Retina (tissue), 1 donor: ENCODE measurements at regions not wholly inside any gene's neighbourhood (a gene's known extent, or its start where the extent isn't known, plus 50 kb on each side); places are given as distances from the start of the nearest gene placed in this dataset.
"Not testable (repeated sequence)": the region's sequence is repeated elsewhere in the genome, so short reads cannot be mapped to it uniquely, and the experiment has no call there.

Experiments
- DNase-seq: peaks from one replicate; pipeline ENCODE4 v3.0.0-alpha.2; 2016

DNA sequence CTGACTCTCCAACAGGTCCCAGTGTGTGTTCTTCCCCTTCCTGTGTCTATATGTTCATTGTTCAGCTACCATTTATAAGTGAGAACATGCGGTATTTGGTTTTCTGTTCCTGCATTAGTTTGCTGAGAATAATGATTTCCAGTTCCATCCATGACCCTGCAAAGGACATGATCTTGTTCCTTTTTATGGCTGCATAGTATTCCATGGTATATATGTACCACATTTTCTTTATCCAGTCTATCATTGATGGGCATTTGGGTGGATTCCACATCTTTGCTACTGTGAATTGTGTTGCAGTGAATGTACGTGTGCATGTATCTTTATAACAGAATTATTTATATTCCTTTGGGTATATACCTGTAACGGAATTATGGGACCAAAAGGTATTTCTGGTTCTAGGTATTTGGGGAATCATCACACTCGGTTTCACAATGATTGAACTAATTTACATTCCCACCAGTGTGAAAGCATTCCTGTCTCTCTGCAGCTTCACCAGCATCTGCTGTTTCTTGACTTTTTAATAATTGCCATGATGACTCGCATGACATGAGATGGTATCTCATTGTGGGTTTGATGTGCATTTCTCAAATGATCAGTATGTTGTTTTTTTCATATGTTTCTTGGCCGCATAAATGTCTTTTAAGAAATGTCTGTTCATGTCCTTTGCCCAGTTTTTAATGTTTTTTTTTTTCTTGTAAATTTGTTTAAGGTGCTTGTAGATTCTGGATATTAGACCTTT is 60.2 kb downstream of the LSMEM1 start:
- no peak for DNase-seq

DNA sequence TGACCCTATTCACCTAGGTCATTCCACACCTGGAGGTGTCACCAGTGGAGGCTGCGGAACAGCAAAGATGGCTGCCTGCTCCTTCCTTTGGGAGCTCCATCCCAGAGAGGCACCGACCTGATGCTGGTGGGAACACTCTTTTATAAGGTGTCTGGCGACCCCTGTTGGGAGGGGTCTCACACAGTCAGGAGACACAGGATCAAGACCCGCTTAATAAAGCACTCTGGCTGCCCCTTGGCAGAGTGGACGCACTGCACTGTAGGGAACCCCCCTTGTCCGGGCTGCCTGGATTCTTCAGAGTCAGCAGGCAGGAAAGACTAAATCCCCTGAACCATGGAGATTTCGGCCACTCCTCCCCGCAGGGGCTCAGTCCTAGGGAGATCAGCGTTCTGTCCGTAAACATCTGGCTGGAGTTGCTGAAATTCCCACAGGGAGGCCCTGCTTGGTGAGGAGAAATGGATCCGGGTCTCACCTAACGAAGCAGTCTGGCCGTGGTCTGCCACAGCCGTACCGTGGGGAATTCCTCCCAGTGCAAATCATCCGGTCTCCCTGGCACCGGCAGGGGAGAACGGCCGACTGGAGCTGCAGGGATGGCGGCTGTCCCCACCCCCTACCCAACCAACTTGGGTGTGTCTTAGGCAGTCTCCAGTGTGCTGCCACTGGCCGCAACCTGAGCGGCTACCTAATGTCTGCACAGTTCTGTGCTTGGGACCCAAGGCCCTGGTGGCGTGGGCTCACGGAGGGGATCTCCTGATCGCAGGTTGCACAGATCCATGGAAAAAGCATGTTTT is 66.1 kb downstream of the LSMEM1 start:
- no peak for DNase-seq

DNA sequence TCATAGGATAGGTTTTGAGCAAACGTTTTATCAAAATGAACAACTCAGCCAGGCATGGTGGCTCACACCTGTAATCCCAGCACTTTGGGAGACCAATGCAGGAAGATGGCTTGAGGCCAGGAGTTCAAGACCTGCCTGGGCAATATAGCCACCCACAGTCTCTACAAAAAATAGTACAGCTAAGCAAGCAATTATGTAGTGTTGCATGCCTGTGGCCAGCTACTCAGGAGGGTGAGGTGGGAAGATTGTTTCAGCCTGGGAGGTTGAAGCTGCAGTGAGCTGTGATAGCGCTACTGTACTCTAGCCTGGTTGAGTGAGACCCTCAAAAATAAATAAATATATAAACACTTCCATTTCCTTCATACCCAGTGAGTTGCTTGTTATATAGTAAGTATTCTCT is 67.1 kb downstream of the LSMEM1 start:
- DNase-seq = no peak

DNA sequence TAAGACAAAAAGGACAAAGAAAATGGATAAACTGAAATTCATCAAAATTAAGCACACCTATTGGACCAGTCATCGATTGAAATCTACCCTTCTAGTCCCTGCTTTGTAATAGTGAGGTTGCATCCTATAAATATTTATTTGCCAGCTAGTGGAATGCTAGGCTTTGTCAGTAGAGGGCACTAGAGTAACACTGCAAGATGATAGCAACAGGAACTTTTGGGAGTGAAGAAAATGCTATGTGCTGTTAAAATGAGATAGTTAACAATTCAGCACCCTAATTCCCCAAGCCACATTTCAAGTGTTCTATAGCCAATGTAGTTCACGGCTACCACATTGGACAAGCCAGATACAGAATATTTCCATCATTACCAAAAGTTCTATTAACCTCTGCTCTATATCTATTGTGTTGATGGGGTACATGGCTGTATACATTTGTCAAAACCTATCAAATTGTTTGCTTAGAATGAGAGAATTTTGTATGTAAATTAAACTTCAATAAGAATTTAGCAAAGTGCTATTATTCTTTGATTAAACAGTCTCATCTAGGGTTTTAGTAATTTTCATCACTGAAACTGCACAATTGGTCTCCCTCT is 69.8 kb downstream of the LSMEM1 start:
- DNase-seq = no peak

DNA sequence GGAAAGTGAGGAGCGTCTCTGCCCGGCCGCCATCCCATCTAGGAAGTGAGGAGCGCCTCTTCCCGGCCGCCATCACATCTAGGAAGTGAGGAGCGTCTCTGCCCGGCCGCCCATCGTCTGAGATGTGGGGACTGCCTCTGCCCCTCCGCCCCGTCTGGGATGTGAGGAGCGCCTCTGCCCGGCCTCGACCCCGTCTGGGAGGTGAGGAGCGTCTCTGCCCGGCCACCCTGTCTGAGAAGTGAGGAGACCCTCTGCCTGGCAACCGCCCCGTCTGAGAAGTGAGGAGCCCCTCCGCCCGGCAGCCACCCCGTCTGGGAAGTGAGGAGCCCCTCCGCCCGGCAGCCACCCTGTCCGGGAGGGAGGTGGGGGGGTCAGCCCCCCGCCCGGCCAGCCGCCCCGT is 70.7 kb downstream of the LSMEM1 start:
- not testable (repeated sequence) for DNase-seq

DNA sequence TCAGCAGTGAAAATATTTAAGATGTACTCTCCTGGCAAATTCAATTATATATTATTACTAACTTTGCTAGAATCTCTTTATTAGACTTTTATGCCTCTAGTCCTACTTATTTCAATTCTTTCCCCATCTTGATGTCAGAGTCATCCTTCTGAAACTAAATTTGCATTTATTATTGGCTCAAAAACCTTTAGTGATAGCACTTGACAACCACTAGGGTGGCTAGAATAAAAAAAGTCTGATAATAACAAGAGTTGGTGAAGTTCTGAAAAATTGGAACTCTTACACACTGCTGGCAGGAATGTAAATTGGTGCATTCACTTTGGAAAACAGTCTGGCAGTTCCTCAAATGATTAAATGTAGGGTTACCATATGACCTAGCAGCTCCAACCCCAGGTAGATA is 73.8 kb downstream of the LSMEM1 start:
- no peak for DNase-seq

DNA sequence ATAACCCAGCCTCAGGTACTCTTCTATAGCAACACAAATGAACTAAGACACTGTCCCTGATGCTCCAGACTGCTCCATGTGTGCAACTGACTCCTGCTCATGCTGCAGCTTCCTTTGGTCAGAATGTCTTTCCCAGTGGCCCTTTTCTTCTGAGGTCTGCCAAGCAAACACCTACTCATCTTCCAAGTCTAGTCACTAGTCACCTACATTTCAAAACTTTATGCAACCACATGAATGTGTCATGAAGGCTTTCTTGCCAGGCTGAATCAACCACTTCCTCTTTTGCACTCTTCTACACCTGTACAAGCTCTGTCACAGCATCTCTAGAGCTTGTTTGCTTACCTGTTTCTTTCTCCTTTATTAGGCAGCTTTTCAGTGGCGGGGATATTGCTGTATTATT is 75.8 kb downstream of the LSMEM1 start:
- no peak for DNase-seq

DNA sequence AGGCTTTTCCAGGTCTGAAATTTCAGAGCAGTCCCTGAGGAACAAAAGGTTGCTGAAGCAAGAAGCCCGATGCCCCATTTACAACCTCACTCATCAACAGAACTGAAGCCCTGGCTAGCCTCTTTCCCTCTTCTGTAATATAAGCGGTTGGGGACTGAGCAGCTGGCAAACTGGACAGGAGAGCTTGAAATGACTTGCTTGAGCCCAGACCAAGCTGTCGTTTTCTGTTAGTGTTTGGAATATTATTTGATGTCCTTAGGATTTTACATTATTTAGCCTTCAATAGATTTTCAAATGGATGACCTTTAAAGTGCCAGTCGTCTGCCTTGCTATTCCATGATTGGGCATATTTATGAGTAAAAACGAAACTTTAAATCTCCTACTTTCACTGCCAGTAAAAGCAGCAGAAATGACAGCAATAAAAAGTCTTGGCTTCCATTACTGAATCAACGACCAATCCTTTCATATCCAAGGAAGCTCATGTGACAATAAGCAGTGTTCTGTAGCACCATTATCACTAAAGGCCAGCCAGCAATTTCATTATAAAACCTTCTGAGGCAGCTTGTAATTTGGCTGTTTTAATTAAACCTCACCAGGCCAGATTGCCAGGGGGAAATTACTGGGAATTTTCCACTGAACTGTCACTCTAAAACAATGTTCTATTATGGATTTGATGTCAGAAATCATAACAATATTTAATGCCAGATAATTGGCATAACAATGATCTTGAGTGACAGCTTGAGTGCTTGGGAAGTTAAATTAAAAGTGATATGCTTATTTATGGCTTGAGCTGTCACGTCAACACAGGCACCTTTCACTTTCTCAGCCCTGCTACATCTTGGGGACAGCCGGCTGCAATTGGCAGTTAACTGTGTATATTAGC is 85.9 kb downstream of the LSMEM1 start:
- DNase-seq = peak; percentile 85

DNA sequence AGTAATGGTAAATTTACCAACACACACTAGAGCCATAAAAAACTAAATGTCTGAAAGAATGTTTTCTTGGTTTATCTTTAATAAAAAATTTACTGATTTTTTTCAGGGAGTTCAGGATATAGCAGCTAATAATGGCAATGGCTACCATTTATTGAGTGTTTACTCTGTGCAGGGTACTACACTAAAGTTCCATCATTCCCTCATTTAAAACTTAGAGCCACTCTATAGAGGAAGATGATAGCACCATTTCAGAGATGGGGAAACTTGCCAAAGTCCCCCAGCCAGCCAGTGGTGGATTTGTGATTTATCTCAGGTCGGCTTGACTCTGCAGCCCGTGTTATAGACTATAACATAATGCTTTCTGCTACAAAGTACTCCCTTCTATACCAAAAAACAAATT is 86.6 kb downstream of the LSMEM1 start:
- no peak for DNase-seq

DNA sequence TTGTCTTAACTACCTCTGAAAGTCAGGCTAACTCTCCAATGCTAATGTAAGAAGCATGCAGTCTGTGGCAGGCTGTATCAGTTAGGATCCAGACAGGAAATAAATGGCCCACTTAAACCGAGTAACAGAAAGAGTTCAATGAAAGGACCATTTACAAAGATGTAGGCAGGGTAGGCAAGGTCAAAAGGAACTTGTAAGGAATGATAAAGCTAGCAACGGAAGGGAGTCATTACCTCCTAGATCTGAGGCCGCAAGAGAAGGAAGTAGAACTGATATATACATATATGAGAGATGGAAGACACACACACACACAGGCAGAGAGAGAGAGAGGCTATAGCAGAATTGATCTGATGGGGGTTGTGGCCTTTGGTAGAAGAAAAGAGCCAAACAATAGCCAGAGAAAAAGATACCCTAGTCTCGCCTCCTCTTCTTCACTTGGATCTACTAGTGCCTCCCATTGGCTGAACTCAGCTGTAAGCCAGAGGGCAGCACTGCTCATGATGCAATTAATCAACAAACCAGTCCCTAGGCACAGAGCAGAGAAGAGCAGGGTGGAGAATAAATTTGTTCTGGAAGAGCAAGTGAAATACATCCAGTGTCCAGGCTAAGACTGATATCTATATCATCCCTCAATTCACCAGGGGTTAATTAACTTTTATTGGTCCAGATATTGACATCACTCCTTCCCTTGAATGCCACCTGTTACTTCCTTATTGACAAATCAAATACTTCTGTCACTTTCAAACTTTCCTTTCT is 91.2 kb downstream of the LSMEM1 start:
- no peak for DNase-seq

DNA sequence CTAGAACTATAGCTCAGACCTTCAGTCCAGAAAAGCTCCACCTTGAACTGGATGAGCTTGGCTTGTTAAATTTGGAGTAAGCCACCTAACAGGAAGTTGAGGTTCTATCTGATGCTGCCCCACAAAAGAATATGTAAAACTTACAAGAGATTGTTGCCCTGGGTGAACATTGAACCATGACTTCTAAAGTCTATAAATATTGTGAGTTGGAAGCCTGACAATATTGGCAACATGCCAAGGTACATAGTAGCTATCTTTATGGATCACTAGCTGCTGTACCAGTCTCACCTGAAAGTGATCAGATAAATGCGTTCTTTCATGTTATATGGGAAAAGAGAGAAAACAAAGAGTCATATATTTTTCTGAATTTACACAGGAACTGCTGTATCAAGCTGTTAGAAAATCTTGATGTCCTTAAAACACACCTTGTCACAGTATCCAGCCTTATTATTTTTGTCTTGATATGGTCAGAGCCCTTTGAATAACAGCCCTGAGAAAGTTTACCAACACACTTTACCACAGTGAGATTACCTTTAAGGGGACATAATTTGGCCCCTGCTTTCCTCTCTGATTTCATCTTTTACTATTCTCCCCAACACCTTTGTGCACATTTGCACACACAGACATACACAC is 92.0 kb downstream of the LSMEM1 start:
- no peak for DNase-seq

DNA sequence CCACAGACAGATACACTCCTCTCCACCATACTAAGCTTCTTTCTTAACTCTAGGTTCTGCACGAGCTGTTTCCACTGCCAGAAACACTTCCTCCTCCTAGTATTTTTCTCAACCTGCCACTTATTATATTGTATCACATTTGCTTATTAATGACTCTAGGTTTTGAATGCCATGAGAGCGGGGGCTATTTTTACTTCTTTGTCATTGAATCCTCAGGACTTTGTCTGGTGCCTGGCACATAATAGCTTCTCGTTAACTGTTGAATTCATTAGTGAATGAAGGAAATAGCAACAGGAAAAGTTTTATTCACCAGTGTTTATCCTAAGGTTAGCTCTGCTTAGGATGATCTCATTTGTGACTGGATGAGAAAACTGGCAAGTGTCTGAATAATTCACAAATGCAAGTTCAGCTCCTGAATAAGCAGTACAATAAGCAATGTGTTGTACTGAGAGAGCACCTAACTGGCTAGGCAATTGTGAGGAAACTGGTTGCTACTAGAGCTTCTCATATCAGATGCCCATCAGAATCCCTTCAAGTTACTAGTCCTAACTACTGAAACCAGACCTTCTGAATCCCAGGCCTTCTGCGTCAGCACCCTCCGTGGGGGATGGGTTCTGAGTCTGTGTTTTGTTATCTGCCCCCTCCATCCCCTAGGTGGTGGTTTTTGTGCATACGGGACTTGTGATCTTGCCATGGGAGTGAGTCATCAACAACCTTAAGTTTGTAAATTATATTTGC is 92.7 kb downstream of the LSMEM1 start:
- no peak for DNase-seq

DNA sequence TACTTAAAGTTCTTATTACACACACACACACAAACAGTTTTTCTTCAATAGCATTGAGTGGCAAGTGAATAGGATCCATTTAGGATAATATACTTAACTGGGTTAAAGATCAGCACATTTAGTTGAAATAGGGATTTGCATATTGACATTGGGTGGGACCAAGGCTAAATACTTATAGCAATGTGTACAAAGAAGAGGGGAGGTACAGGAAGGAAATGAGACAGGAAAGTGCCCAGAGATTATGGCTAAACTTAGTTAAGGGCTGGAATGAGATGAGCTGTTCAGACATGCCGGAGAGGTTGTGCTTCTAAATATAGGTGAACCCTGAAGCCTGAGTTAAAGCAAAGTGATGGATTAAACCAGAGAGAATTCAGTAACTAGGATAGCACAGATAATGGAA is 95.1 kb downstream of the LSMEM1 start:
- DNase-seq = no peak

DNA sequence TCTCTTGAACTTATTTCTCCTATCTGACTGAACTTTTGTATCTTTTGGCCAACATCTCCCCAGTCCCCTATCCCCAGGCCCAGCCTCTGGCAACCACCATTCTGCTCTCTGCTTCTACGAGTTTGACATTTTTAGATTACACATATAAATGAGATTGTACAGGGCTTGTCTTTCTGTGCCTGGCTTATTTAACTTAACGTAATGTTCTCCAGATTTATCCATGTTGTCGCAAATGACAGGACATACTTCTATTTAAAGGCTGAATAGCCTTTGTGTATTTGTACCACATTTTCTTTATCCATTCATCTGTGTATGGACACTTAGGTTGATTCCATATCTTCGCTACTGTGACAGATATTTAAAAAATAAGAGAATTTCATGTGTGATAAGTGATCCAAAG is 98.6 kb downstream of the LSMEM1 start:
- no peak for DNase-seq

DNA sequence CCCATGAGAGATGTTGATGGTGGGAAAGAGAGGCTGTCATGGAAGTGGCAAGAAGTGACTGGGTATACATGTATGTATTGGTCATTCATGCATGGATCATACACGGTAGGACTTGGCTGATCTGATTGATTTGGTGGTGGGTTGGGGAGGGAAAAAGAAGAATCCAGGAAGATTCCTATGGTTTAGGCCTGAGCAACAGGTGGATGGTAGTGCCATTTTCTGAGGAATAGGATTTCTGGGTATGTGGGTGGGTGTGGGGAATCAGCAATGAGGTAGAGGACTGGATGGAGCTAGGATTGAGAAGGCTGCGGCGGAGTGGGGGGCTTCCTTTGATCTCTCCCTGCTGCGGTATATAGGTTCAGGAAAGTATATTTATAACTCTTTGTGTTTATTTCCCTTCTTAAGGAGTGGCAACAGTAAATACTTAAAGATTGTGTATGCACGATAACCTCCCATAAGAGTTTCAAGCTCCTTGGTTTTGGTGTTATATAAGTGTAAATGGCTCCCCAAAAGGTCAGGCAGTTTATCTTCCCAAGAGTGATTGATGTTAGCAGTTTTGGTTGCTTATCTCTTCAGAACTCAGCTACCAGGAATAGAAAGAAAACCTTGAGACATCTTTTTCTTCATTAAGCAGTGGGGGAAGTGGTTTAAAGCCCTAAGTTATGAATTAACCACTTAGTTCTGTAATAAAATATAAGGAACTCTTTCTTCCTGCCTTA is 100.1 kb downstream of the LSMEM1 start:
- DNase-seq = no peak

DNA sequence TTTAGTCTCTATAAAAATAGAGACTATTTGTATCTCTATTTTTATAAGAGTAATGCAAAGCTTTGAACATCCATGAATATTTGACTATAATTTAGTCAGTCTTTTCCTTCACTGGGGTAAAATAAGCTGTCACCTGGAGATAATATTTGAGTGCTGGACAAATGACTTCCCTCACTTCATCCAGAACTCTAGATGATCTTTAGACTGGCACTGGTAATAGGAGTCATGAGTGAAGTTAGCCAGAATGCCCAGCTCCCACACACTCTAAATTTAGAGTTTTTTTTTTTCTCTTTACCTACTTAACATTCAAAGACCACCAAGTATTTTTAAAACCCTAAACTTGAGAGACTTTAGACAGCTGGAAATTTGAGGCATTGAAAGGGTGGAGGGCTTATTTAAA is 100.7 kb downstream of the LSMEM1 start:
- DNase-seq = no peak

DNA sequence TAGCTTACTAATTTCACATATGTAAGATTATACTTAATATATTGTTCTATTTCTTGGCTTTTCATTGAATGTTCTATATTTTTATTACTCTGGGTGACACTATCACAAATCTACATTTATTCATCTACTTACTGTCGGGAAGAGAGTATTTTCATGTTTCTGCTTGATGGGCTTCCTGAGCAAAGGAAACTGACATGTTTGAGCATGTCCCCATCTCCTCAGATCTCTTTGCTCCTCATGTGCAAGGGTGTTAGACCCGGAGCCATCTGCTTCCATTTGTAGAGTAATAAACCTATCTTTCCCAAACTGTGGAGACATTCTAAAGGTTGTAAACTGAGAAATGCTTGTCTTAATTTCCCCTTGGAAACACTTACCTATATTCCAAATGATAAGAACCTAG is 103.5 kb downstream of the LSMEM1 start:
- DNase-seq = no peak

DNA sequence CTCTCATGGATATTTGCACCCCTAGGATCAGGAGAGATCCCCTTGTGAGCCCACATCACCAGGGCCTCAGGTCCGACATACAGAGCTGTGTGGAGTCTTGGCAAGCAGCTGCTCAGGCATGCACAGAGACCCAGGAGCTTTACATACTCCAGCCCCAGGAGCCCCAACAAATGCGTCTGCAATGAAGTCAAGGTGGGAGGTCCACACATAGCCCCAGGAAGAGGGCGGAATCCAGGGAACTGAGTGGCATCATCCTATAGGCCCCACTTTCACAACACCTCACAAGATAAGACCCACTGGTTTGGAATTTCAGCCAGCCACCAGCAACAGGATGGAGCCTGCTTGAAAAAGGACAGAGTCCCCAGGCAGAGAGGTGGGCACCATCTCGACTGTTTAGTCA is 106.7 kb downstream of the LSMEM1 start:
- no peak for DNase-seq

DNA sequence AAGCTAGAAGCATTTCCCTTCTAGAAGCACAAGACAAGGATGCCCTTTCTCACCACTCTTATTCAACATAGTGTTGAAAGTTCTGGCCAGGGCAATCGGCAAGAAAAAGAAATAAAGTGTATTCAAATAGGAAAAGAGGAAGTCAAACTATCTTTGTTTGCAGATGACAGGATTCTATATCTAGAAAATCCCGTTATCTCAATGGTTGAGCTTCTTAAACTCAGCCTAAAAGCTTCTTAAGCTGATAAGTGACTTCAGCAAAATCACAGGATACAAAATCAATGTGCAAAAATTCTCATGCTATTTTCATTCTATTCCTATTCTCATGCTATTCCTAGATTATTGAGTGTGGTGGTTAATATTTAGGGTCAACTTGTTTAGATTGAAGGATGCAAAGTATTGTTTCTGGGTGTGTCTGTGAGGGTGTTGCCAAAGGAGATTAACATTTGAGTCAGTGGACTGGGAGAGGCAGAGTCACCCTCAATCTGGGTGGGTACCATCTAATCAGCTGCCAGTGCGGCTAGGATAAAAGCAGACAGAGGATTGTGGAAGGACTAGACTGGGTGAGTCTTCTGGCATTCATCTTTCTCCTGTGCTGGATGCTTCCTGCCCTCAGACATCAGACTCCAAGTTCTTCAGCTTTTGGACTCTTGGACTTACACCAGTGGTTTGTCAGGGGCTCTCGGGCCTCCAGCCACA is 111.9 kb downstream of the LSMEM1 start:
- not testable (repeated sequence) for DNase-seq

DNA sequence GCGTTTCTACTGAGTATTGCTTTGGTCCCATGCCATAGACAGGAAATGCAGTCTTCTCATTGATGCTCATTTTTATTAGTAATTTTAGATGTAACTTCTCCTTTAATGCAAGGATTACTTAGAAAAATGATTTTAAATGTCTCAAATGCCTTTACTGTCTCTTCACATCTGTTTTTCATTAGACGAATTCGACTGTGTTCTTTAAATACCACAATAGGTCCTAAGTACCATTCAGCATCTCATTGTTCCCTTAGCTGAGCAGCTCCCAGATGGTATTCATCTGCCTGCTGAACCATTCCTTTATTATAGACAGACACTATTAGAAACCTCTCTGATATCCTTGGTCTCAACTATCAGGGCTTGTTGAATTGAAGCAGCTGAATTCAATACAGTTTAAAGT is 113.6 kb downstream of the LSMEM1 start:
- no peak for DNase-seq
